SK-N-SH treated with all-trans-retinoic acid at 6 μM for 48 hours (cell line): ENCODE measurements at regions not wholly inside any gene's neighbourhood (a gene's known extent, or its start where the extent isn't known, plus 50 kb on each side); places are given as distances from the start of the nearest gene placed in this dataset.

Source experiments
- RARB ChIP-seq: fragments of 250-450 bp; sonication (Bioruptor Pico); IDR thresholded peaks from 2 replicates; pipeline ENCODE4 v1.8.0; 2021; ENCODE audit warnings: mild to moderate bottlenecking, moderate library complexity
- SNAI2 ChIP-seq: fragments of 250-450 bp; sonication (Bioruptor Pico); IDR thresholded peaks from 2 replicates; pipeline ENCODE4 v1.5.0; 2020; ENCODE audit warnings: mild to moderate bottlenecking, moderate library complexity
- ZNF70 ChIP-seq: fragments of 450-650 bp; formaldehyde crosslinking; IDR thresholded peaks from 2 replicates; pipeline ENCODE4 v1.5.0; 2020; ENCODE audit warnings: mild to moderate bottlenecking, moderate library complexity
- TF ChIP-seq, protein P1 (sequence below): fragments of 250-450 bp; sonication (Bioruptor Pico); IDR thresholded peaks from 2 replicates; pipeline ENCODE4 v1.5.1; 2020; ENCODE audit warnings: low read depth, mild to moderate bottlenecking, moderate library complexity

DNA sequence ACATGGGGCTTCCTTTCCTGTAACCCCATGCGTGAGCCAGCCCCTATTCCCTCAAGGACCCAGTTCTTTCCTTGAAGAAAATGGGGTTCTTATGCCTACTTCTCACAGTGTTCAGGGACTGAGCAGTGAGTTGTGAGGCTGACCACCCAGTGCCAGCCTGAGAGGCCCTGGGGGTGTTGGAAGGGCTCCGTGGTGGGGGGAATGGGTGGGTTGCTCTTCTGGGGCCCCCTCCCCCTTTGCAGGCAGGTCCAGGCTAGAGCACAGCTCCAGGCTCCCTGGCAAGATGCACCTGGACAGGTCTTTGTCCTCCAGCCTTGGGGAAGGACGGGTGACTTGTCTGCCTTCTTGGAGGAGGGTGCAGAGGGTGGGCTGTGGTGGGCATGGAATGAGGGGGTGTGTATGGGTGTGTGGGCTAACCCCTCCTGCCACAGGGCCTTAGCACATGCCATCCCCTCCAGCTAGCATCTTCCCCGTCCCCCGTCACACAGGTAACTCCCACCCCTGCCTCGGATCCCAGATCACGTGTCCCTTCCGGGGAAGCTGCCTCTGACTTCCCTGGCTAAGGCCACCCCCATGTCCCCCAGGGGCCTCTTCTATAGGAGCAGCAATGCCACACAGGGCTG lies 64.6 kb downstream of the MYEOV start:
- no peak for TF ChIP-seq SNAI2 (CRISPR knock-in tag)
- TF ChIP-seq, protein P1, sequence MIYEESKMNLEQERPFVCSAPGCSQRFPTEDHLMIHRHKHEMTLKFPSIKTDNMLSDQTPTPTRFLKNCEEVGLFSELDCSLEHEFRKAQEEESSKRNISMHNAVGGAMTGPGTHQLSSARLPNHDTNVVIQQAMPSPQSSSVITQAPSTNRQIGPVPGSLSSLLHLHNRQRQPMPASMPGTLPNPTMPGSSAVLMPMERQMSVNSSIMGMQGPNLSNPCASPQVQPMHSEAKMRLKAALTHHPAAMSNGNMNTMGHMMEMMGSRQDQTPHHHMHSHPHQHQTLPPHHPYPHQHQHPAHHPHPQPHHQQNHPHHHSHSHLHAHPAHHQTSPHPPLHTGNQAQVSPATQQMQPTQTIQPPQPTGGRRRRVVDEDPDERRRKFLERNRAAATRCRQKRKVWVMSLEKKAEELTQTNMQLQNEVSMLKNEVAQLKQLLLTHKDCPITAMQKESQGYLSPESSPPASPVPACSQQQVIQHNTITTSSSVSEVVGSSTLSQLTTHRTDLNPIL (CRISPR knock-in tag): no peak
- TF ChIP-seq ZNF70 (CRISPR knock-in tag): no peak
- no peak for TF ChIP-seq RARB (CRISPR knock-in tag)
